ENCODE measurements at regions not wholly inside any gene's neighbourhood (a gene's known extent, or its start where the extent isn't known, plus 50 kb on each side); places are given as distances from the start of the nearest gene placed in this dataset.

GRCh38 chr5:92378966-92379611 lies 996.0 kb upstream of the ARRDC3 start:
- no peak for TF ChIP-seq CTCF (IDR thresholded peaks at IDR 0.05)
- TF ChIP-seq ZFX (IDR thresholded peaks at IDR 0.05; ENCODE audit: borderline replicate concordance), result no peak
